ENCODE measurements at regions not wholly inside any gene's neighbourhood (a gene's known extent, or its start where the extent isn't known, plus 50 kb on each side); places are given as distances from the start of the nearest gene placed in this dataset.

DNA sequence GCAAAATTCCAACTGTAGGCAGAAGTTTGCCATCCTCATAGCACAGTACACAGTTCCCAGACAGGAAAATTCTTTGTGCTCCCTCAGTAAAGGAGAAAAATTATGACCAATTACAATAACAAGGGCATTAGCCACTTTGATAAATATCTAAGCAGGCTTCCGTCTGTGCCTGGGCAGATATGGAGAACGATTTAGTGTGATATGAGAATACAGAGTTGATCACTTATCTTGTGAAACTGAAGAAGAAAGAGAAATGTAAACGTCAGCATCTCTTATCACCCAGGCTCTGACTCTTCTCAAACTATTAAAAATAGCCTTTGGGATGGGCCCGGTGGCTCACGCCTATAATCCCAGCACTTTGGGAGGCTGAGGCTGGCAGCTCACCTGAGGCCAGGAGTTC is 54.5 kb upstream of the TIAM1 start:
- H3K36me3 ChIP-seq (ENCODE audit: insufficient read depth, low read length, poor library complexity, severe bottlenecking) = no peaks in the 10 kb centered on the region
- ChIA-PET POLR2A (ENCODE audit: low non-redundant PET) (no interaction called here), CTCF (no interaction called here)
- no peak for DNase-seq (ENCODE audit: low spot score)
- H3K4me3 ChIP-seq (ENCODE audit: low read depth, low read length, poor library complexity, severe bottlenecking) = no peak overlapping the region
- H3K9me3 ChIP-seq (ENCODE audit: low read depth, low read length, poor library complexity, severe bottlenecking) = no peaks in the 10 kb centered on the region
- intact Hi-C loops (cut with micrococcal nuclease; ENCODE audit: unreplicated experiment) = no loop called here
- H3K27me3 ChIP-seq (replicated peaks; ENCODE audit: insufficient read depth, low read depth, low read length, poor library complexity) = no peaks in the 10 kb centered on the region
- BruUV-seq (replicated peaks) = no TSS peak
- H3K27ac ChIP-seq (ENCODE audit: low read depth, low read length, poor library complexity, severe bottlenecking) = no peak overlapping the region
- TF ChIP-seq EZH2 (IDR thresholded peaks at IDR 0.05; ENCODE audit: borderline replicate concordance, low read depth, low read length, poor library complexity, severe bottlenecking) = no peak
- TF ChIP-seq, protein P1, sequence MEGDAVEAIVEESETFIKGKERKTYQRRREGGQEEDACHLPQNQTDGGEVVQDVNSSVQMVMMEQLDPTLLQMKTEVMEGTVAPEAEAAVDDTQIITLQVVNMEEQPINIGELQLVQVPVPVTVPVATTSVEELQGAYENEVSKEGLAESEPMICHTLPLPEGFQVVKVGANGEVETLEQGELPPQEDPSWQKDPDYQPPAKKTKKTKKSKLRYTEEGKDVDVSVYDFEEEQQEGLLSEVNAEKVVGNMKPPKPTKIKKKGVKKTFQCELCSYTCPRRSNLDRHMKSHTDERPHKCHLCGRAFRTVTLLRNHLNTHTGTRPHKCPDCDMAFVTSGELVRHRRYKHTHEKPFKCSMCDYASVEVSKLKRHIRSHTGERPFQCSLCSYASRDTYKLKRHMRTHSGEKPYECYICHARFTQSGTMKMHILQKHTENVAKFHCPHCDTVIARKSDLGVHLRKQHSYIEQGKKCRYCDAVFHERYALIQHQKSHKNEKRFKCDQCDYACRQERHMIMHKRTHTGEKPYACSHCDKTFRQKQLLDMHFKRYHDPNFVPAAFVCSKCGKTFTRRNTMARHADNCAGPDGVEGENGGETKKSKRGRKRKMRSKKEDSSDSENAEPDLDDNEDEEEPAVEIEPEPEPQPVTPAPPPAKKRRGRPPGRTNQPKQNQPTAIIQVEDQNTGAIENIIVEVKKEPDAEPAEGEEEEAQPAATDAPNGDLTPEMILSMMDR (conservative IDR thresholded peaks at IDR 0.05; ENCODE audit: low read depth, low read length) = no peak
- H3K4me1 ChIP-seq (ENCODE audit: insufficient read depth, low read length, poor library complexity, severe bottlenecking) = no peaks in the 10 kb centered on the region

- Histone ChIP-seq H3K4me3 (ENCODE audit: low read depth, low read length, poor library complexity, severe bottlenecking) (no peak overlapping the region), H3K4me1 (ENCODE audit: insufficient read depth, low read length, poor library complexity, severe bottlenecking) (no peaks in the 10 kb centered on the region), H3K27me3 (replicated peaks; ENCODE audit: insufficient read depth, low read depth, low read length, poor library complexity) (no peaks in the 10 kb centered on the region), H3K36me3 (ENCODE audit: insufficient read depth, low read length, poor library complexity, severe bottlenecking) (no peaks in the 10 kb centered on the region), H3K9me3 (ENCODE audit: low read depth, low read length, poor library complexity, severe bottlenecking) (no peaks in the 10 kb centered on the region), H3K27ac (ENCODE audit: low read depth, low read length, poor library complexity, severe bottlenecking) (no peak overlapping the region)
- TF ChIP-seq, protein P1 (conservative IDR thresholded peaks at IDR 0.05; ENCODE audit: low read depth, low read length) = no peak
- no peak for TF ChIP-seq EZH2 (IDR thresholded peaks at IDR 0.05; ENCODE audit: borderline replicate concordance, low read depth, low read length, poor library complexity, severe bottlenecking)
- intact Hi-C loops (cut with micrococcal nuclease; ENCODE audit: unreplicated experiment) = no loop called here
- ChIA-PET POLR2A (ENCODE audit: low non-redundant PET) (no interaction called here), CTCF (no interaction called here)
- no TSS peak for BruUV-seq (replicated peaks)
- no peak for DNase-seq (ENCODE audit: low spot score)
Observed at GRCh38 chr21:31397939-31398338, 53.9 kb upstream of the TIAM1 start.

GRCh38 chr21:31397515-31397926 is 53.5 kb upstream of the TIAM1 start:
- no peaks in the 10 kb centered on the region for H3K27me3 ChIP-seq (replicated peaks; ENCODE audit: insufficient read depth, low read depth, low read length, poor library complexity)
- H3K27ac ChIP-seq (ENCODE audit: low read depth, low read length, poor library complexity, severe bottlenecking) = no peak overlapping the region
- DNase-seq (ENCODE audit: low spot score) = peak; percentile 22
- intact Hi-C loops (cut with micrococcal nuclease; ENCODE audit: unreplicated experiment) = no loop called here
- TF ChIP-seq, protein P1 (conservative IDR thresholded peaks at IDR 0.05; ENCODE audit: low read depth, low read length) = no peak
- TF ChIP-seq EZH2 (IDR thresholded peaks at IDR 0.05; ENCODE audit: borderline replicate concordance, low read depth, low read length, poor library complexity, severe bottlenecking) = no peak
- H3K4me1 ChIP-seq (ENCODE audit: insufficient read depth, low read length, poor library complexity, severe bottlenecking) = no peaks in the 10 kb centered on the region
- no peaks in the 10 kb centered on the region for H3K9me3 ChIP-seq (ENCODE audit: low read depth, low read length, poor library complexity, severe bottlenecking)
- H3K36me3 ChIP-seq (ENCODE audit: insufficient read depth, low read length, poor library complexity, severe bottlenecking) = no peaks in the 10 kb centered on the region
- POLR2A ChIA-PET (ENCODE audit: low non-redundant PET) = no interaction called here
- CTCF ChIA-PET = no interaction called here
- H3K4me3 ChIP-seq (ENCODE audit: low read depth, low read length, poor library complexity, severe bottlenecking) = no peak overlapping the region
- BruUV-seq (replicated peaks) = no TSS peak
